ENCODE measurements at regions not wholly inside any gene's neighbourhood (a gene's known extent, or its start where the extent isn't known, plus 50 kb on each side); places are given as distances from the start of the nearest gene placed in this dataset.

- no peaks in the 10 kb centered on the region for H3K4me1 ChIP-seq
- H3K36me3 ChIP-seq: no peaks in the 10 kb centered on the region
- DNase-seq (no peak), ATAC-seq (no peak)
- no peak for TF ChIP-seq CTCF (IDR thresholded peaks at IDR 0.05)
- H3K4me3 ChIP-seq: no peak overlapping the region
- H3K27me3 ChIP-seq: no peaks in the 10 kb centered on the region
- H3K9me3 ChIP-seq: peaks cover 0 to 14% (median 0%) of the 10 kb centered on the region in 11 donors
- WGBS, 2 donors: 59 to 71% methylated on average over 2 of the region's 2 CpGs
- intact Hi-C loops (cut with DNase I): no loop called here
- H3K27ac ChIP-seq: no peak overlapping the region
Observed at GRCh38 chr6:62670490-62671223, 384.6 kb upstream of the KHDRBS2 start.

GRCh38 chr6:62669831-62670230 is 383.8 kb upstream of the KHDRBS2 start:
- DNase-seq (no peak), ATAC-seq (no peak)
- H3K27ac ChIP-seq: no peak overlapping the region
- H3K4me1 ChIP-seq: no peaks in the 10 kb centered on the region
- no peak overlapping the region for H3K4me3 ChIP-seq
- no peaks in the 10 kb centered on the region for H3K27me3 ChIP-seq
- TF ChIP-seq CTCF (IDR thresholded peaks at IDR 0.05): no peak
- intact Hi-C loops (cut with DNase I): no loop called here
- peaks cover 0 to 14% (median 0%) of the 10 kb centered on the region in 11 donors for H3K9me3 ChIP-seq
- H3K36me3 ChIP-seq: no peaks in the 10 kb centered on the region

- WGBS, 2 donors: 71 to 82% methylated on average over 2 of the region's 2 CpGs
- peaks cover 0 to 95% (median 32%) of the 10 kb centered on the region in 11 donors for H3K9me3 ChIP-seq
- H3K4me3 ChIP-seq: no peak overlapping the region
- TF ChIP-seq CTCF (IDR thresholded peaks at IDR 0.05): no peak
- H3K27me3 ChIP-seq: no peaks in the 10 kb centered on the region
- H3K4me1 ChIP-seq: no peaks in the 10 kb centered on the region
- intact Hi-C loops (cut with DNase I): no loop called here
- DNase-seq (no peak), ATAC-seq (no peak)
- H3K36me3 ChIP-seq: no peaks in the 10 kb centered on the region
- H3K27ac ChIP-seq: no peak overlapping the region
Observed at GRCh38 chr6:62652692-62653328, 366.8 kb upstream of the KHDRBS2 start.

GRCh38 chr6:62645274-62645673 is 359.2 kb upstream of the KHDRBS2 start:
- Histone ChIP-seq H3K4me1 (no peaks in the 10 kb centered on the region), H3K36me3 (no peaks in the 10 kb centered on the region), H3K4me3 (no peak overlapping the region), H3K9me3 (peaks cover 0 to 83% (median 21%) of the 10 kb centered on the region in 11 donors), H3K27ac (no peak overlapping the region), H3K27me3 (no peaks in the 10 kb centered on the region)
- TF ChIP-seq CTCF (IDR thresholded peaks at IDR 0.05): no peak
- DNase-seq (no peak), ATAC-seq (no peak)
- intact Hi-C loops (cut with DNase I): no loop called here
- WGBS, 2 donors: 42 to 44% methylated on average over 2 of the region's 2 CpGs

All from heart right ventricle (tissue), 16 donors.